GM12875 (cell line): ENCODE measurements at regions not wholly inside any gene's neighbourhood (a gene's known extent, or its start where the extent isn't known, plus 50 kb on each side); places are given as distances from the start of the nearest gene placed in this dataset.
"Not testable (repeated sequence)": the region's sequence is repeated elsewhere in the genome, so short reads cannot be mapped to it uniquely, and the experiment has no call there.

Experiments used
- H3K4me3 ChIP-seq: one replicate; pipeline ENCODE4 v1.5.1; 2011; ENCODE audit warnings: low read depth, low read length, control low read depth
- CTCF ChIP-seq: IDR thresholded peaks from 2 replicates; pipeline ENCODE4 v1.5.1; 2011; ENCODE audit warnings: low read depth, mild to moderate bottlenecking, control low read depth, inconsistent platforms, low read length, moderate library complexity, borderline replicate concordance; ENCODE audit not compliant: insufficient read depth

DNA sequence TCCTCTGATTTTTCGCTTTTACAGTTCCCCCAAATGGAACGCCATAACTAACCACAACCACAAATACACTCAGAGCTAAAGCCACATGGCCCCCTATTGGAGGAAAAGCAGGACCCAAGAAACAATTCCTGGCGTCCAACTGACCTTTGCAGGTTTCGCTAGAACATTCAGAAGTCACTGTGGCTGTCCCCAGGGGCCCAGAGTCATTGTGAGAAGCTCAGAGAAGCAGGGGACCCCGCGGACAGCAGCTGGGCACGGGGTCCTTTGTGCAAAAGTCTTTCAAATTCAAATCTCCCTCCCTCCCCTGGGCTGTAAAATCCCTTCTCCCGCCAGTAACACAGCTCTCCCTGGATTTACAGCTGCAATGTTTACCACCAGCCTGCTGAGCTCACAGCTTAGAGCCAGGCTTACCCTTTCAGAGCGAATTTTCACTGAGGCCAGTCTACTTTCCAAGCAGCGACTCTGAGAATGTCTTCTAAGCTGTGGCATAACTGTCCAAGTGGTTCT lies 214.8 kb downstream of the CRLF2 start:
- TF ChIP-seq CTCF, result no peak
- no peak overlapping the region for H3K4me3 ChIP-seq

DNA sequence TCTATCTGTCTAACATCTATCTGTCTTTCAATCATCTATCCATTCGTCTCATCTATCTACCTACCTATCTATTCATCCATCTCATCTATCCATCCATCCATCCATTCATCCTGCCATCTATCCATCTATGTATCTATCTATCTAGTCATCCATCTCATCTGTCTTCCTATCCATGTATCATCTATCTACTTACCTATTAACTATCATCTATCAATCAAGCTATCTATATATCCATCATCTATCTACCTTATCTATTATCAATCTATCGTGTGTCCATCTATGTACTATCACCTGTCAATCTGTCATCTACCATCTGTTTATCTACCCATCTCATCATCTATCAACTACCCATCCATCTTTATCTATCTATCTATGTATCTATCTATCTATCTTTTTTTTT lies 217.7 kb downstream of the CRLF2 start:
- no peak for TF ChIP-seq CTCF
- H3K4me3 ChIP-seq, result no peak overlapping the region

DNA sequence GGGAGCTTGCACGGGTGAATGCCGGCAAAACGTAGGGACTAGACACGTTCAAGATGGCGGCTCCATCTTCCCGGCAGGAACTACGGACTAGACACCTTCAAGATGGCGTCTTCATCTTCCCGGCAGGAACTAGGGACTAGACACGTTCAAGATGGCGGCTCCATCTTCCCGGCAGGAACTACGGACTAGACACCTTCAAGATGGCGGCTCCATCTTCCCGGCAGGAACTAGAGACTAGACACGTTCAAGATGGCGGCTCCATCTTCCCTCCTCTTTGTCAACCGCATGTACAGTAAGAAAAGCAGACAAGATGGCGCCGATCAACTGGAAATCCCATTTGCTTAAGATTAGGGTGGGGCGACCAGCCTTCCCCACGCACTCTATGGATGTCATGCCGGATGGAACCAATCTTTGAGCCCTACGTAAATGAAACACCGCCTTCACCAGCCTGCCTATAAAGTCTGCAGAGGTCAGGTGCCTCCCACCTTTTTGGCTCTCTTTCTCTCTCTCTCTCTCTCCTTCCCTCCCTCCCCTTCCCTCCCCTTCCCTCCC lies 222.4 kb downstream of the CRLF2 start:
- peak overlapping the region; percentile 26 for H3K4me3 ChIP-seq
- TF ChIP-seq CTCF, result no peak

GRCh38 chrX:988530-988929 lies 223.9 kb downstream of the CRLF2 start:
- not testable (repeated sequence) for H3K4me3 ChIP-seq

- no peak for TF ChIP-seq CTCF
- no peak overlapping the region for H3K4me3 ChIP-seq
Measured at GRCh38 chrX:981791-982626, 230.4 kb downstream of the CRLF2 start.

DNA sequence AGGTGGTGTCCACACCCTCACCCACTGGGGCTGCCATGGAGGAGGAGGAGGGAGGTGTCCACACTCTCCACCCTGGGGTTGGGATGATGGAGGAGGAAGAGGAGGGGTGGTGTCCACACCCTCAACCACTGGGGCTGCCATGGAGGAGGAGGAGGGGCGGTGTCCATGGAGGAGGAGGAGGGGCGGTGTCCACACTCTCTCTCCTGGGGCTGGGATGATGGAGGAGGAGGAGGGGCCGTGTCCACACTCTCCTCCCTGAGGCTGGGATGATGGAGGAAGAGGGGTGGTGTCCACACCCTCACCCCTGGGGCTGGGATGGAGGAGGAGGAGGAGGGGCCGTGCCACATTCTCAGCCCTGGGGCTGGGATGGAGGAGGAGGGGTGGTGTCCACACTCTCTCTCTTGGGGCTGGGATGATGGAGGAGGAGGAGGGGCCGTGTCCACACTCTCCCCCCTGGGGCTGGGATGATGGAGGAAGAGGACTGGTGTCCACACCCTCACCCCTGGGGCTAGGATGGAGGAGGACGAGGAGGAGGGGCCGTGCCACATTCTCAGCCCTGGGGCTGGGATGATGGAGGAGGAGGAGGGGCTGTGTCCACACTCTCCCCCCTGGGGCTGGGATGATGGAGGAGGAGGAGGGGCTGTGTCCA lies 231.7 kb downstream of the CRLF2 start:
- no peak overlapping the region for H3K4me3 ChIP-seq
- TF ChIP-seq CTCF, result no peak

- H3K4me3 ChIP-seq, result not testable (repeated sequence)
Measured at GRCh38 chrX:979127-979526, 233.3 kb downstream of the CRLF2 start.
